GM12878 (cell line): ENCODE measurements at regions not wholly inside any gene's neighbourhood (a gene's known extent, or its start where the extent isn't known, plus 50 kb on each side); places are given as distances from the start of the nearest gene placed in this dataset.

Experiments used
- BRCA1 ChIP-seq: IDR thresholded peaks from 2 replicates; pipeline ENCODE4 v1.6.1; 2011; ENCODE audit warnings: low read depth, low read length, improper control_type of control experiment
- CTCF ChIP-seq, 3 experiments: IDR thresholded peaks in 2 of 3; conservative IDR thresholded peaks in 1 of 3; 2 replicates each; pipeline ENCODE4 v1.5.1; 2011; ENCODE audit warnings: low read depth in 3 of 3, low read length in 3 of 3, mild to moderate bottlenecking in 3 of 3, control low read depth in 2 of 3, moderate library complexity in 2 of 3, inconsistent platforms in 1 of 3, mixed read lengths in 1 of 3; ENCODE audit not compliant: control insufficient read depth in 2 of 3, insufficient read depth in 1 of 3; ENCODE audit errors: extremely low read depth in 1 of 3
- EP300 ChIP-seq, 2 experiments: fragments of 150-350 bp in 1 of 2; IDR thresholded peaks; 2 replicates each; pipeline ENCODE4 v1.6.1; 2011 to 2012; ENCODE audit warnings: low read depth in 2 of 2, low read length in 2 of 2, borderline replicate concordance in 1 of 2, improper control_type of control experiment in 1 of 2, inconsistent platforms in 1 of 2; ENCODE audit not compliant: control insufficient read depth in 1 of 2
- POLR2AphosphoS2 ChIP-seq: IDR thresholded peaks from 2 replicates; pipeline ENCODE4 v1.6.1; 2011; ENCODE audit warnings: low read depth, mild to moderate bottlenecking, low read length, improper control_type of control experiment, moderate library complexity
- SIX5 ChIP-seq: IDR thresholded peaks from 2 replicates; pipeline ENCODE4 v1.6.1; 2011; ENCODE audit warnings: mild to moderate bottlenecking, low read depth, low read length, moderate library complexity; ENCODE audit not compliant: severe bottlenecking
- YY1 ChIP-seq: IDR thresholded peaks from 2 replicates; pipeline ENCODE4 v1.6.1; 2011; ENCODE audit warnings: low read depth, mild to moderate bottlenecking, low read length

- TF ChIP-seq CTCF (IDR thresholded peaks at IDR 0.05 in 2 of 3, conservative IDR thresholded peaks at IDR 0.05 in 1 of 3; ENCODE audit: control insufficient read depth in 2 of 3, extremely low read depth in 1 of 3, insufficient read depth in 1 of 3, low read depth in 3 of 3, low read length in 3 of 3) (no peak), POLR2AphosphoS2 (no peak), SIX5 (no peak), YY1 (no peak), EP300 (IDR thresholded peaks at IDR 0.05; ENCODE audit: borderline replicate concordance in 1 of 2, control insufficient read depth in 1 of 2, low read depth in 2 of 2, low read length in 2 of 2) (no peak), BRCA1 (no peak)
Observed at GRCh38 chr9:72458153-72458552, 63.3 kb upstream of the TMC1 start.
